MM.1S (cell line): ENCODE measurements at regions not wholly inside any gene's neighbourhood (a gene's known extent, or its start where the extent isn't known, plus 50 kb on each side); places are given as distances from the start of the nearest gene placed in this dataset.

Source experiments
- DNase-seq: peaks from one replicate; pipeline ENCODE4 v3.0.0-alpha.2; 2015
- H2AFZ ChIP-seq: fragments of 300-600 bp; sonication (generic); 2 replicates; pipeline ENCODE4 v1.6.0; 2016; ENCODE audit warnings: antibody characterized with exemption, low read length
- H3F3A ChIP-seq: fragments of 300-600 bp; sonication (generic); 2 replicates; pipeline ENCODE4 v1.6.1; 2016; ENCODE audit warnings: mild to moderate bottlenecking, antibody characterized with exemption, low read length, moderate library complexity, mixed read lengths; ENCODE audit not compliant: insufficient read depth
- H3K27ac ChIP-seq: fragments of 300-600 bp; sonication (generic); 2 replicates; pipeline ENCODE4 v1.5.1; 2016; ENCODE audit warnings: mild to moderate bottlenecking, low read length
- H3K27me3 ChIP-seq: fragments of 300-600 bp; sonication (generic); replicated peaks from 2 replicates; pipeline ENCODE4 v1.6.0; 2016; ENCODE audit warnings: low read length; ENCODE audit not compliant: insufficient read depth
- H3K36me3 ChIP-seq: fragments of 300-600 bp; sonication (generic); replicated peaks from 2 replicates; pipeline ENCODE4 v1.6.1; 2016; ENCODE audit warnings: mild to moderate bottlenecking, low read length, mixed read lengths; ENCODE audit not compliant: insufficient read depth
- H3K4me1 ChIP-seq: fragments of 300-600 bp; sonication (generic); 2 replicates; pipeline ENCODE4 v1.6.1; 2016; ENCODE audit warnings: low read length, mixed read lengths
- H3K4me2 ChIP-seq: fragments of 300-600 bp; sonication (generic); 2 replicates; pipeline ENCODE4 v1.6.0; 2016; ENCODE audit warnings: low read depth, low read length
- H3K4me3 ChIP-seq: fragments of 300-600 bp; sonication (generic); 2 replicates; pipeline ENCODE4 v1.5.1; 2016; ENCODE audit warnings: low read length, mixed read lengths
- H3K79me2 ChIP-seq: fragments of 300-600 bp; sonication (generic); 2 replicates; pipeline ENCODE4 v1.6.1; 2016; ENCODE audit warnings: mixed run types, low read length, mixed read lengths
- H3K9ac ChIP-seq: fragments of 300-600 bp; sonication (generic); 2 replicates; pipeline ENCODE4 v1.6.1; 2016; ENCODE audit warnings: low read length, mixed read lengths
- H3K9me2 ChIP-seq: fragments of 300-600 bp; sonication (generic); replicated peaks from 2 replicates; pipeline ENCODE4 v1.6.1; 2016; ENCODE audit warnings: mild to moderate bottlenecking, low read length, mixed read lengths; ENCODE audit not compliant: insufficient read depth
- H3K9me3 ChIP-seq: fragments of 300-600 bp; sonication (generic); replicated peaks from 2 replicates; pipeline ENCODE4 v1.6.1; 2016; ENCODE audit warnings: mild to moderate bottlenecking, low read length, mixed read lengths; ENCODE audit not compliant: insufficient read depth
- H4K20me1 ChIP-seq: fragments of 300-600 bp; sonication (generic); 2 replicates; pipeline ENCODE4 v1.6.1; 2016; ENCODE audit warnings: mild to moderate bottlenecking, low read length, moderate library complexity, mixed read lengths; ENCODE audit not compliant: insufficient read depth
- EZH2 ChIP-seq: fragments of 300-600 bp; sonication (generic); optimal IDR thresholded peaks from 2 replicates; pipeline ENCODE3; 2017; ENCODE audit warnings: low read depth, mild to moderate bottlenecking, antibody characterized with exemption, low read length, mixed read lengths
- EZH2phosphoT487 ChIP-seq: fragments of 300-600 bp; sonication (generic); IDR thresholded peaks from 2 replicates; pipeline ENCODE4 v1.6.1; 2018; ENCODE audit warnings: antibody characterized with exemption, low read length
- TF ChIP-seq, protein P1 (sequence below): fragments of 300-600 bp; sonication (generic); IDR thresholded peaks from 2 replicates; pipeline ENCODE4 v1.5.1; 2016; ENCODE audit warnings: antibody characterized with exemption, low read length, mixed read lengths

- H3F3A ChIP-seq, result no peaks in the 10 kb centered on the region
- H2AFZ ChIP-seq, result no peak overlapping the region
- no peak for DNase-seq
- H3K27ac ChIP-seq, result no peak overlapping the region
- H3K4me2 ChIP-seq, result no peak overlapping the region
- H3K79me2 ChIP-seq, result no peaks in the 10 kb centered on the region
- no peak overlapping the region for H3K9ac ChIP-seq
- TF ChIP-seq EZH2phosphoT487 (no peak), EZH2 (no peak)
- TF ChIP-seq, protein P1, sequence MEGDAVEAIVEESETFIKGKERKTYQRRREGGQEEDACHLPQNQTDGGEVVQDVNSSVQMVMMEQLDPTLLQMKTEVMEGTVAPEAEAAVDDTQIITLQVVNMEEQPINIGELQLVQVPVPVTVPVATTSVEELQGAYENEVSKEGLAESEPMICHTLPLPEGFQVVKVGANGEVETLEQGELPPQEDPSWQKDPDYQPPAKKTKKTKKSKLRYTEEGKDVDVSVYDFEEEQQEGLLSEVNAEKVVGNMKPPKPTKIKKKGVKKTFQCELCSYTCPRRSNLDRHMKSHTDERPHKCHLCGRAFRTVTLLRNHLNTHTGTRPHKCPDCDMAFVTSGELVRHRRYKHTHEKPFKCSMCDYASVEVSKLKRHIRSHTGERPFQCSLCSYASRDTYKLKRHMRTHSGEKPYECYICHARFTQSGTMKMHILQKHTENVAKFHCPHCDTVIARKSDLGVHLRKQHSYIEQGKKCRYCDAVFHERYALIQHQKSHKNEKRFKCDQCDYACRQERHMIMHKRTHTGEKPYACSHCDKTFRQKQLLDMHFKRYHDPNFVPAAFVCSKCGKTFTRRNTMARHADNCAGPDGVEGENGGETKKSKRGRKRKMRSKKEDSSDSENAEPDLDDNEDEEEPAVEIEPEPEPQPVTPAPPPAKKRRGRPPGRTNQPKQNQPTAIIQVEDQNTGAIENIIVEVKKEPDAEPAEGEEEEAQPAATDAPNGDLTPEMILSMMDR, result no peak
- H3K9me3 ChIP-seq, result no peaks in the 10 kb centered on the region
- no peaks in the 10 kb centered on the region for H3K36me3 ChIP-seq
- no peak overlapping the region for H3K4me3 ChIP-seq
- no peaks in the 10 kb centered on the region for H3K4me1 ChIP-seq
- peaks cover 39% of the 10 kb centered on the region for H3K27me3 ChIP-seq
- H3K9me2 ChIP-seq, result no peaks in the 10 kb centered on the region
- H4K20me1 ChIP-seq, result no peaks in the 10 kb centered on the region
Observed at GRCh38 chr16:87549627-87550494, 52.4 kb upstream of the JPH3 start.

DNA sequence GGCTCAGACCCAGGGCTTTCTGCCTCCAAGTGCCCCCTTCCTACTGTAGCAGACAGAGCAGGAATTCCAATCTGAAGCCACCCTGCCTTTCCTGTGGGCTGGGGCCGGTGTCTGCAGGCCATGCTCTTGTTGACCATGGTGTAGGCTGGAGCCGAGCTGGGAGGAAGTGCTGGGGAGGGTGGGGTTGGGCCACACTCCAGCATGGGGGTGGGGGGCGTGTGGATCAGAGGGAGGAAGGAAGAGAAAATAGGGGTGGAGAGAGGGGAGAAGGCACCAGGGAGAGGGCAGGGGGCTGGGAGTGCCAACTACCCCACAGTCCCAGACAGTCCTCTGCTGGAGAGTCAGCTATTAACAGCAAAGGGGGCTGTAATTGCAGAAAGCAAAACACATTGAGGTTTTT lies 54.3 kb upstream of the JPH3 start:
- Histone ChIP-seq H3K36me3 (no peaks in the 10 kb centered on the region), H4K20me1 (no peaks in the 10 kb centered on the region)
- DNase-seq, result no peak

DNA sequence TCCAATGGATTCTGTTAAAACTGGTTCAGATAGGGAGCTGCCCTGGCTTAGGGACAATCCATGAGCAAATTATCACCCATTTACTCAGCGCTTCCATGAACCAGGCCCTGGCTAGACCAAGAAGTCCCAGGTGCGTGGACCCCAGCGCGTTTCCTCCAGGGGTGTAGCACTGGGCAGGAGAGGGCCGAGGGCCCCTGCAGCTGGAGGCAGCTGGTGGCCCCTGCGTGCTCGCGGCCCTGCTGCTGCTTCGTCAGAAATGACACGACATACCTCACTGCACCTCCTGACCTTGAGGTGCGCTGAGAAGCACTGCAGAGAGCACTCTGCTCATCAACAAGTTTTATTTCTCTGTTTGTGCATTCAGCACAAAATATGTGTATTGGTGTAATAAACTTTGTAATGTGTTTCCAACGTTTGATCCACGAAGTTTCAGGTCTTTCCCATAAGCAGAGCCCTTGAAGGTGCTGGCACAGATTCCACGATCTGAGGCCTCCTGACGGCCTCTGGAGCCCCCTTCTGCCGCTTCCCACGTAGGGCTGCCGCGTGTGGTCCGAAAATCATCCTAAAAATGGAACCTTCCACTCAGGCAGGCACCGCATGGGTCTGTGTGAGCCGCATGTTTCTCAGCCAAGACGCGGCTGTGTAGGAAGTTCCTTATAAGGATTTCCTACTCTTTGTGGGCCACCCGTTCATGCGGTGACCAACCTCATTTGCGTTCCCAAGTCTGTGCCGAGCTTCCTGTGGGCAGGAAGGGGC lies 50.8 kb upstream of the ZCCHC14 start:
- Histone ChIP-seq H3K4me2 (no peak overlapping the region), H3K36me3 (no peaks in the 10 kb centered on the region), H2AFZ (no peak overlapping the region), H3K9ac (no peak overlapping the region), H3F3A (no peaks in the 10 kb centered on the region), H3K4me3 (no peak overlapping the region), H4K20me1 (no peaks in the 10 kb centered on the region), H3K79me2 (no peaks in the 10 kb centered on the region), H3K9me2 (no peaks in the 10 kb centered on the region), H3K4me1 (no peaks in the 10 kb centered on the region), H3K27ac (no peak overlapping the region), H3K9me3 (no peaks in the 10 kb centered on the region), H3K27me3 (peaks cover 71% of the 10 kb centered on the region)
- no peak for DNase-seq
- TF ChIP-seq, protein P1, result no peak

More for the DNA sequence above, 54.3 kb upstream of the JPH3 start:
- Histone ChIP-seq H3K27me3 (peaks cover 50% of the 10 kb centered on the region), H3K4me2 (no peak overlapping the region), H3K9me3 (no peaks in the 10 kb centered on the region), H3K9ac (no peak overlapping the region), H3K9me2 (no peaks in the 10 kb centered on the region), H2AFZ (no peak overlapping the region), H3F3A (no peaks in the 10 kb centered on the region), H3K4me1 (no peaks in the 10 kb centered on the region), H3K4me3 (no peak overlapping the region), H3K79me2 (no peaks in the 10 kb centered on the region), H3K27ac (no peak overlapping the region)
- TF ChIP-seq EZH2 (no peak), EZH2phosphoT487 (no peak)
- TF ChIP-seq, protein P1, result no peak
